GM12873 (cell line): ENCODE measurements at regions not wholly inside any gene's neighbourhood (a gene's known extent, or its start where the extent isn't known, plus 50 kb on each side); places are given as distances from the start of the nearest gene placed in this dataset.

ENCODE experiments used
- TF ChIP-seq, protein P1 (sequence below): IDR thresholded peaks from 2 replicates; pipeline ENCODE4 v1.5.1; 2012; ENCODE audit warnings: low read depth, mild to moderate bottlenecking, moderate library complexity, low read length, control low read depth; ENCODE audit not compliant: insufficient read depth; ENCODE audit errors: missing control alignments

DNA sequence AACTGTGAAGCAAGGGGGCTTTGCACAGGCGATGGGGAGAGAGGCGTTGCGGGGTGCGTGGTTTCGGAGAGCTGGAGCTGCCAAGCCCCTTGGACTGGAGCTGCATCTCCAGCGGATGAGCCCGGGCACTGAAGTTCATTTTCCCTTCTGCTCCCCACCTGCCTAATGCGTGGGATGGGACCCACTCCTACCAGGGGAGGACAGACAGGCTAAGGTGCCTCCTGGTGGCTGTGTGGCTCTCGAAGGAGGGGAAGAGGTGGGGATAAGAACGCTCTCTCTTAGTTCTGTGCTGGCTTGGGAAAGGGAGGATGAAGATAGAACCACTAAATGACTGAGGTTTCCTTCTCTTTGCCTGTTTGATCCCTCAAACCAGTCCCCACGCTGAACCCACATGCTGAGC lies 177.6 kb upstream of the PITRM1 start:
- TF ChIP-seq, protein P1, sequence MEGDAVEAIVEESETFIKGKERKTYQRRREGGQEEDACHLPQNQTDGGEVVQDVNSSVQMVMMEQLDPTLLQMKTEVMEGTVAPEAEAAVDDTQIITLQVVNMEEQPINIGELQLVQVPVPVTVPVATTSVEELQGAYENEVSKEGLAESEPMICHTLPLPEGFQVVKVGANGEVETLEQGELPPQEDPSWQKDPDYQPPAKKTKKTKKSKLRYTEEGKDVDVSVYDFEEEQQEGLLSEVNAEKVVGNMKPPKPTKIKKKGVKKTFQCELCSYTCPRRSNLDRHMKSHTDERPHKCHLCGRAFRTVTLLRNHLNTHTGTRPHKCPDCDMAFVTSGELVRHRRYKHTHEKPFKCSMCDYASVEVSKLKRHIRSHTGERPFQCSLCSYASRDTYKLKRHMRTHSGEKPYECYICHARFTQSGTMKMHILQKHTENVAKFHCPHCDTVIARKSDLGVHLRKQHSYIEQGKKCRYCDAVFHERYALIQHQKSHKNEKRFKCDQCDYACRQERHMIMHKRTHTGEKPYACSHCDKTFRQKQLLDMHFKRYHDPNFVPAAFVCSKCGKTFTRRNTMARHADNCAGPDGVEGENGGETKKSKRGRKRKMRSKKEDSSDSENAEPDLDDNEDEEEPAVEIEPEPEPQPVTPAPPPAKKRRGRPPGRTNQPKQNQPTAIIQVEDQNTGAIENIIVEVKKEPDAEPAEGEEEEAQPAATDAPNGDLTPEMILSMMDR, result no peak

DNA sequence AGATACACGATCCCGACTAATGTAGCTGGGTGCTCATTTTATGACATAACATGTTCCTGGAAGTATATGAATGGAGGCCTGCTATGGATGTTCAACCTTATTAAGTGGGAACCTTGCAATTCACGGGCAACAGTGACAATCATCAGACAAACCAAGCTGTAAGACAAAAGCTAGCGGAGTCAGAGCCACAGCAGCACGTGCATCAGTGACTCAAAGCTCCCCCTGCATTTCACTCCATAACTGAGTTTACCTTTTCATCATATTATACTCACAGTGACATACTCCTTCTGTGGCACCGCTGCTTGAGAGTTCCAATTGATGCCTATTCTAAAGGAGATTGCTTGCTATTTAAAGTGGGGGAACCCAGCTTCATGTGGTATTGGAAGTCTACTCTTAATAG lies 176.0 kb upstream of the PITRM1 start:
- TF ChIP-seq, protein P1, result no peak

DNA sequence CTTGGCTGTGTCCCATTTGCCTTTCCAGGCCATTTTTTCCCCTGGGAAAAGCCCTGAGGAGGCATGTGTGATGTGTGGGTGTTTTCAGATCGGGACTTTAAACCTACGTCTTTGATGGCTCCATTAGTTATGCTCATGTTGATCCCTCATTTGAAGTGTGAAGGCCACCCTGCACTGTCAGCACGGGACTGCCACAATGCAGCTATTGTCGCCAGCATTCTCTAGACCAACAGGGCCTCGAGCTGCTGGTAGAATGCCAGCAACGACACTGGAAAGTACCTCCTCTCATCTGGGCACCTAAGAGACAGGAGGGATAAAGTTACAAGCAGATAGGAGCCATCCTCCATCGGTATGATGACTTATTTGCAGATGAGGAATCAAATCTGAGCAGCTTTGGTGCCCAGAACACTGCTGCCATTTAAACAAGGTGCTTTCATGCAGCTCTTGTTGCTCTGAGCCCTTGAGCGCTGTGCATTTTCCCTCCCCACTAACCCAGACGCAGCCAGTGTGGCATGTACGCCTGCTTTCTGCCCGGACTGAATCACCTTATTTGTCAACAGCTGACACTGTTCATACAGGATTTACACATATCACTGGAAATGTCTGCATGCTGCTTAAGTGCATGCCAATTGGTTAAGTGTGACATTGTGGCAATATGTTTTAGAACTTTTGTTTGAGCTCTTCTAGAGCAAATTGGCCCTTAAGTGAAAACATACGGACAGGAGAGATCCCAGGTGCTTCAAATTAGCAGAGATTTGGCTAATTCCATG lies 175.0 kb upstream of the PITRM1 start:
- TF ChIP-seq, protein P1, result no peak

DNA sequence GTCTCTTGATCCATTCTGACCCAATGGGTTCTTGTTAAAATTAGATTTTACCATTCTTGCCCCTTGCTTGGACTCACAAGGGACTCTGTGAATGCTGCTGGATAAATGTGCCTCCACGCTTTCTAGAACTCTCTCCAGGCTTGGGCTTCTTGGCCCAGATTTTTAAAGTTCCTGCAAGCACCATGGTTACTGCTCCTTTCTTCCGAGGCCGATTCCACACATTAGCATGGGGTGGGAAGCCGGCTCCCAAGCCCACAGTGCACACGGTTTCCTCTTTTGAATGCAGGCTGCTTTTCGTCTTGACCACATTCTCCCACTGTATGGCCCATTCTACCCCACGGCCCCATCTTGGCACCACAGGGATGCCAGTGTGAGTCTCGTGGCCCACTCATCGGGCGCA lies 174.3 kb upstream of the PITRM1 start:
- TF ChIP-seq, protein P1, result no peak

DNA sequence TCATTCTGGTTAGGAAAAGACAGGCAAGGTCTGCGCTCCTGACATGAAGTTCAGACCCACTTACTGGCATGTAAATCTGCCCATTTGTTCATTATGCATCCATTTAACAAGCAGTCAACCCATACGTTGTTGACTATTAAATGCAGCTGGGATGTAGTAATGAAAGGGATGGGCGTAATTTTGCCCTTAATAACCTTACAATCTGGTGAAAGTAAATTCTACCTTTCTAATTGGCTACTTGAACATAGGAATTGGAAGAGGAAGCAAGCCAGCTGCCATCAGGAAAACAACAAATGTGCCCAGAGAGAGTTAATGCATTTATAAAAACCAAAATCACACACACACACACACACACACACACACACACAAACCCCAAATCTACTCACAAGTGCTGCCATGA lies 170.2 kb upstream of the PITRM1 start:
- TF ChIP-seq, protein P1, result no peak

DNA sequence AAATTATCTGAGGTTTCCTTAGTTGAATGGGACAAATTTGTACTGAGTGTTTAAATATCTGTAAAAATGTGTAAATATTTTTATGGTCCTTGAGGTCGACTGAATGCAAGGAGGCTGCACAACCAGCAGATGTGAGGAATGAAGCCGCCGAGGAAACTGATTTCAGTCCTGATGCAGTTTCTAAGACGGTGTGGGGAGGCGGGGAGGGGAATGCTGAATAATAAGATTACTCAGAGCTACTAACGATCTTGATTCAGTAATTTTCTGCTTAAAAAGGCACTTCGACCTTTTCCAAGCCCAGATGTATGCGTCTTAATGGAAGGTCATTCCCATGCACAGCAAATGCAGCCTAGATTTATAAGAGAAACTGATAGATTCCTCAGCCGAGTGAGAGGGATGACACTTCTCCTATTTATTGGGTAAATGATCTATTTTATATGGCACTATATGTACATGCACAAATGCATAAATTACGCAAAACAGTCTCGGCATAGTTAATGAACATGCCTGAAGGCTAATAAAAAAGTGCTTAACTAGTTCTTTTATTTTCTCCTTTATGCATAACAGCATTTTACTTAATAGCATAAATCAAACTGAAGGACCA lies 167.6 kb upstream of the PITRM1 start:
- TF ChIP-seq, protein P1, result no peak

DNA sequence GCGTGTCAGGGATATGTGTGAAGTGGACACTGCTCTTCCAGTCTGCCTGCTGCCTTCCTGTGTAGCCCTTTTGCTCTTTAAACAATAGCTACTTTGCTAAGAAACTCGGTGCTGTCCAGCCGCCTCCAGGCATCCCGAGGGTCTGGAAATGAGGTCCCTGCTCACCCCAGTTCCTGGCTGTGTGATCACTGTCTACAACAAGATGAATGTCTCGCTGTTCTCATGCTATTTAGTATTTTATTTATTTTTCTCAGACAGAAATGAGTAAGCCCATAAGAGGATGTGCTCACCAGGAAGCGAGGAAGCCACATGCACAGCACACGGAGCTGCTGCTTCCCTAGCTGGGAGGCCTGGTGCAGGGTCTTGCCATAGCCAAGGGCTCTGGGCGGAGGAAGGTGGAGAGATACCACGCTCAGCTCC lies 167.0 kb upstream of the PITRM1 start:
- TF ChIP-seq, protein P1, result no peak
